ENCODE measurements at regions not wholly inside any gene's neighbourhood (a gene's known extent, or its start where the extent isn't known, plus 50 kb on each side); places are given as distances from the start of the nearest gene placed in this dataset.

DNA sequence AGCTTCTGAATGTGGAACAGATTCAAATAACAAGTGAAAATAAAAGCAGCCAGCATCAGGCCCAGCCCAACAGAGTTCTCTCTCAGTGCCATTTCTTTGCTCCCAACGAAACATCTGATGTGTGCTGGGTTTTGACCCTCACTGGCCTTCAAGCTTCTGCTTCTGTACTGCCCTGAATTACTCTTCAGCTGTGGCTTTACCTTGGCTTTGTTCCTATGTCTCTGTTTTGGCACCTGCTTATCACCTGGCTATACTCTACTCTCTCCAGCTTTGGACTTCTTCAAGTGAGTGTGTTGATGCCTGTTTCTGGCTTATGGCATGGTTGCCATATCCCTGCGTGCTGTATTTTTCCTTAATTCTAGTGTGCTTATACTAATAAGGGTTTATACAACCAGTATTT is 768.3 kb downstream of the SORCS1 start:
- no peaks in the 10 kb centered on the region for H3K27me3 ChIP-seq (ENCODE audit: control insufficient read depth in 2 of 2, insufficient read depth in 2 of 2, low read length in 2 of 2)
- no TSS peak for BruUV-seq (replicated peaks)
- intact Hi-C loops (cut with micrococcal nuclease) (no loop called here), dilution Hi-C loops (cut with MboI; ENCODE audit: extremely low pct_ligation_motif_present, low sequenced_read_pairs) (no loop called here)
- POLR2A ChIA-PET: no interaction called here
- no peak overlapping the region for H3K4me3 ChIP-seq (replicated peaks in 1 of 3; ENCODE audit: insufficient read depth in 1 of 3, low read depth in 1 of 3, low read length in 3 of 3)
- H3K4me2 ChIP-seq (ENCODE audit: insufficient read depth, low read length): no peak overlapping the region
- no peak overlapping the region for H2AFZ ChIP-seq (ENCODE audit: low read depth, low read length)
- H3K79me2 ChIP-seq (ENCODE audit: control insufficient read depth, insufficient read depth, low read length): no peaks in the 10 kb centered on the region
- no peaks in the 10 kb centered on the region for H3K4me1 ChIP-seq (ENCODE audit: control insufficient read depth, extremely low read depth, insufficient read depth, low read length)
- H3K27ac ChIP-seq (ENCODE audit: insufficient read depth, low read depth, low read length): no peak overlapping the region
- no peaks in the 10 kb centered on the region for H3K9me1 ChIP-seq (replicated peaks; ENCODE audit: control insufficient read depth, extremely low read depth, insufficient read depth, low read length)
- no peaks in the 10 kb centered on the region for H3K36me3 ChIP-seq (ENCODE audit: control insufficient read depth in 2 of 2, extremely low read depth in 1 of 2, insufficient read depth in 2 of 2, low read length in 2 of 2)
- no peak for FAIRE-seq
- H3K9ac ChIP-seq (replicated peaks; ENCODE audit: extremely low read depth, insufficient read depth, low read length): no peak overlapping the region
- peaks cover 3% of the 10 kb centered on the region for H3K9me3 ChIP-seq (replicated peaks; ENCODE audit: control insufficient read depth, insufficient read depth, low read length)
- no peaks in the 10 kb centered on the region for H4K20me1 ChIP-seq (replicated peaks; ENCODE audit: control insufficient read depth, extremely low read depth, insufficient read depth, low read length)
- DNase-seq (ENCODE audit: low read depth, low spot score): no peak
- CTCF ChIA-PET: no interaction called here
- no peak for TF ChIP-seq JUN (IDR thresholded peaks at IDR 0.05; ENCODE audit: borderline replicate concordance, insufficient read depth, insufficient read length, low read depth)
- no peak for TF ChIP-seq MYC (IDR thresholded peaks at IDR 0.05; ENCODE audit: low read depth, low read length)
- TF ChIP-seq POLR2AphosphoS5 (IDR thresholded peaks at IDR 0.05; ENCODE audit: insufficient read depth, low read depth, low read length): no peak
- TF ChIP-seq GATA2 (IDR thresholded peaks at IDR 0.05; ENCODE audit: insufficient read depth, insufficient read length, low read depth, low read length): no peak
- TF ChIP-seq, protein P1, sequence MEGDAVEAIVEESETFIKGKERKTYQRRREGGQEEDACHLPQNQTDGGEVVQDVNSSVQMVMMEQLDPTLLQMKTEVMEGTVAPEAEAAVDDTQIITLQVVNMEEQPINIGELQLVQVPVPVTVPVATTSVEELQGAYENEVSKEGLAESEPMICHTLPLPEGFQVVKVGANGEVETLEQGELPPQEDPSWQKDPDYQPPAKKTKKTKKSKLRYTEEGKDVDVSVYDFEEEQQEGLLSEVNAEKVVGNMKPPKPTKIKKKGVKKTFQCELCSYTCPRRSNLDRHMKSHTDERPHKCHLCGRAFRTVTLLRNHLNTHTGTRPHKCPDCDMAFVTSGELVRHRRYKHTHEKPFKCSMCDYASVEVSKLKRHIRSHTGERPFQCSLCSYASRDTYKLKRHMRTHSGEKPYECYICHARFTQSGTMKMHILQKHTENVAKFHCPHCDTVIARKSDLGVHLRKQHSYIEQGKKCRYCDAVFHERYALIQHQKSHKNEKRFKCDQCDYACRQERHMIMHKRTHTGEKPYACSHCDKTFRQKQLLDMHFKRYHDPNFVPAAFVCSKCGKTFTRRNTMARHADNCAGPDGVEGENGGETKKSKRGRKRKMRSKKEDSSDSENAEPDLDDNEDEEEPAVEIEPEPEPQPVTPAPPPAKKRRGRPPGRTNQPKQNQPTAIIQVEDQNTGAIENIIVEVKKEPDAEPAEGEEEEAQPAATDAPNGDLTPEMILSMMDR (IDR thresholded peaks at IDR 0.05; ENCODE audit: extremely low read depth in 1 of 2, insufficient read depth in 1 of 2, low read depth in 1 of 2, low read length in 2 of 2): no peak
- no peak for TF ChIP-seq POLR2A (IDR thresholded peaks at IDR 0.05; ENCODE audit: low read depth, low read length)
- TF ChIP-seq, protein P2, sequence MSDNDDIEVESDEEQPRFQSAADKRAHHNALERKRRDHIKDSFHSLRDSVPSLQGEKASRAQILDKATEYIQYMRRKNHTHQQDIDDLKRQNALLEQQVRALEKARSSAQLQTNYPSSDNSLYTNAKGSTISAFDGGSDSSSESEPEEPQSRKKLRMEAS (IDR thresholded peaks at IDR 0.05; ENCODE audit: insufficient read depth, insufficient read length): no peak
- no peak for TF ChIP-seq FOS (IDR thresholded peaks at IDR 0.05; ENCODE audit: borderline replicate concordance, insufficient read depth, low read length)
- TF ChIP-seq EZH2 (IDR thresholded peaks at IDR 0.05; ENCODE audit: borderline replicate concordance, low read depth, low read length, severe bottlenecking): no peak

Measured in endothelial cell of umbilical vein (primary cell).